Testis (tissue), 2 donors: ENCODE measurements at regions not wholly inside any gene's neighbourhood (a gene's known extent, or its start where the extent isn't known, plus 50 kb on each side); places are given as distances from the start of the nearest gene placed in this dataset.

Experiments
- DNase-seq: peaks from one replicate; pipeline ENCODE4 v3.0.0-alpha.2; 2019
- H3K27ac ChIP-seq, 2 donors: fragments of 200-600 bp; sonication (generic); one replicate each; pipeline ENCODE4 v1.5.1; 2019
- H3K27me3 ChIP-seq: fragments of 200-600 bp; sonication (generic); one replicate; pipeline ENCODE4 v1.5.1; 2019
- H3K36me3 ChIP-seq: fragments of 200-600 bp; sonication (generic); one replicate; pipeline ENCODE4 v1.5.1; 2017; ENCODE audit warnings: low read depth; ENCODE audit errors: missing control alignments
- H3K4me1 ChIP-seq: fragments of 200-600 bp; sonication (generic); one replicate; pipeline ENCODE4 v1.5.1; 2019
- H3K4me3 ChIP-seq, 2 donors: fragments of 200-600 bp; sonication (generic); one replicate each; pipeline ENCODE4 v1.5.1; 2017 to 2019
- H3K9me3 ChIP-seq: fragments of 200-600 bp; sonication (generic); one replicate; pipeline ENCODE4 v1.5.1; 2017
- POLR2A ChIP-seq: fragments of 450-650 bp; IDR thresholded peaks from one replicate; pipeline ENCODE4 v1.6.1; 2017; ENCODE audit warnings: antibody characterized with exemption, mild to moderate bottlenecking, moderate library complexity
- WGBS, 2 donors: methylation state at CpG; one replicate each; pipeline ENCODE4 v1.1.5; 2018; 5-methylcytosine and 5-hydroxymethylcytosine counted together
- intact Hi-C: fragments of 100-400 bp; cut with DNase I; formaldehyde crosslinking; loops from one replicate; pipeline ENCODE4 v1.15.1; 2023; ENCODE audit warnings: low total_unique reads
- TF ChIP-seq, protein P1 (sequence below), 3 experiments: fragments of 450-650 bp in 2 of 3; fragments of 200-600 bp in 1 of 3; sonication (generic) in 1 of 3; IDR thresholded peaks; one replicate each; pipeline ENCODE4 v1.5.1; 2016 to 2019; ENCODE audit warnings: antibody characterized with exemption in 3 of 3, mild to moderate bottlenecking in 2 of 3, moderate library complexity in 1 of 3

DNA sequence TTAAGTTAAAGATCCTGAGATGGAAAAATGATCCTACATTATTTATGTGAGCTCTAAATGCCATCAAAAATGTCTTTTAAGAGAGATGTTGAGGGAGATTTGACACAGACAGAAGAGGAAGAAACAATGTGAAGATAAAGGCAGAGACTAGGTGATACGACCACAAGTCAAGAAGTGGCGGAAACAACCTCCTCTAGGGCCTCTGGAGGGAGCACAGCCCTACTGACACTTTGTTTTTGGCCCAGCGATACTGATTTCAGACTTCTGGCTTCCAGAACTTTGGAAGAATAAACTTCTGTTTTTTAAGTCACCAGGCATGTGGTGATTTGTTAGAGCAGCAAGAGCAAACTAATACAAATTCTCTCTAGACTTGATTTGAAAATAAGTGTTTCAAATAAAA lies 1216.1 kb downstream of the FSTL5 start:
- H3K27ac ChIP-seq: no peak overlapping the region
- DNase-seq: no peak
- no peak for TF ChIP-seq POLR2A
- TF ChIP-seq, protein P1, sequence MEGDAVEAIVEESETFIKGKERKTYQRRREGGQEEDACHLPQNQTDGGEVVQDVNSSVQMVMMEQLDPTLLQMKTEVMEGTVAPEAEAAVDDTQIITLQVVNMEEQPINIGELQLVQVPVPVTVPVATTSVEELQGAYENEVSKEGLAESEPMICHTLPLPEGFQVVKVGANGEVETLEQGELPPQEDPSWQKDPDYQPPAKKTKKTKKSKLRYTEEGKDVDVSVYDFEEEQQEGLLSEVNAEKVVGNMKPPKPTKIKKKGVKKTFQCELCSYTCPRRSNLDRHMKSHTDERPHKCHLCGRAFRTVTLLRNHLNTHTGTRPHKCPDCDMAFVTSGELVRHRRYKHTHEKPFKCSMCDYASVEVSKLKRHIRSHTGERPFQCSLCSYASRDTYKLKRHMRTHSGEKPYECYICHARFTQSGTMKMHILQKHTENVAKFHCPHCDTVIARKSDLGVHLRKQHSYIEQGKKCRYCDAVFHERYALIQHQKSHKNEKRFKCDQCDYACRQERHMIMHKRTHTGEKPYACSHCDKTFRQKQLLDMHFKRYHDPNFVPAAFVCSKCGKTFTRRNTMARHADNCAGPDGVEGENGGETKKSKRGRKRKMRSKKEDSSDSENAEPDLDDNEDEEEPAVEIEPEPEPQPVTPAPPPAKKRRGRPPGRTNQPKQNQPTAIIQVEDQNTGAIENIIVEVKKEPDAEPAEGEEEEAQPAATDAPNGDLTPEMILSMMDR (IDR thresholded peaks at IDR 0.05): no peak
- WGBS, 2 donors: 78 to 83% methylated on average over 3 of the region's 3 CpGs
- intact Hi-C loops: no loop called here
- H3K4me3 ChIP-seq: no peak overlapping the region
- H3K27me3 ChIP-seq: no peaks in the 10 kb centered on the region
- H3K4me1 ChIP-seq: no peaks in the 10 kb centered on the region
- H3K36me3 ChIP-seq: no peaks in the 10 kb centered on the region
- H3K9me3 ChIP-seq: no peaks in the 10 kb centered on the region

DNA sequence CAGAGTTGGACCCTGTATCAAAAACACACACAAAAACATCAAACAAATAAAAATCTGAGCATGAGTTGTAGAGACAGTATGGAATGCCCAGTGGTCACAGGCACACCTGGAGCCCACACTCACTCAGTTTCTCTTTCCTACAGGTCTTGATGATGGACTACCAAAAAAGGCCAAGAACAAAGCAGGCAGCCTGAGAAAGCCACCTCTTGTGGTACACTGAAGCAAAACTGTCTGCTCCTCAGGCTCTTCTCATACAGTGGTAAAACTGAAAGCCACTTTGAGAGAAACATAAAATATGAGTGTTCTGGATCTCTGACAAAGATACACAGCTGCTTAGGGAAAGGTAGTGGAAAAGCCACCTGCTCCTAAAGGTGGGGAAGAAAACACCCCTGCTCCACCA lies 1206.9 kb downstream of the FSTL5 start:
- no peaks in the 10 kb centered on the region for H3K27me3 ChIP-seq
- DNase-seq: no peak
- H3K36me3 ChIP-seq: no peaks in the 10 kb centered on the region
- no peak overlapping the region for H3K4me3 ChIP-seq
- TF ChIP-seq POLR2A: no peak
- TF ChIP-seq, protein P1 (IDR thresholded peaks at IDR 0.05): no peak
- H3K4me1 ChIP-seq: no peaks in the 10 kb centered on the region
- no peak overlapping the region for H3K27ac ChIP-seq
- intact Hi-C loops: no loop called here
- no peaks in the 10 kb centered on the region for H3K9me3 ChIP-seq

DNA sequence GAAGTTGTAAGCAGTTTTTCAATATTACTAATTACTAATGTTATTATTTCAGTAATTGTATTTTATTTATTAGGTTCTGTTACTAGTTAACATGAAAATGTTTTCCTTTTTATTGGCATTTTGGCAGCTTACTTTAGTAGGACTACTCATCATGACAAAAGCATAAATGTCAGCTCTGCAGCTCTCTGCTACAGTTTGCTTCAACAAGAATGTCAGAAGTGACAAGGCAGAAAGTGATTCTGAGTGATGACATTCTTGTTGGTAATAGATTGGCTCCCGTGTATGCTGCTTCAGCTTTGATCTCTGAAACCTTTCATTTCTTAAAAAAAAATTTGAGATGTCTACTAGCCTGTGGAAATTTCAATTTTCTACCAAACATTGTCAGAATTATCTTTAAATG lies 1193.9 kb downstream of the FSTL5 start:
- Histone ChIP-seq H3K4me1 (no peaks in the 10 kb centered on the region), H3K27me3 (no peaks in the 10 kb centered on the region), H3K4me3 (no peak overlapping the region), H3K36me3 (no peaks in the 10 kb centered on the region), H3K9me3 (no peaks in the 10 kb centered on the region), H3K27ac (no peak overlapping the region)
- DNase-seq: no peak
- intact Hi-C loops: no loop called here
- no peak for TF ChIP-seq POLR2A
- TF ChIP-seq, protein P1 (IDR thresholded peaks at IDR 0.05): no peak
- 63 to 69% methylated on average over 1 of the region's 1 CpG for whole genome bisulfite sequencing, 2 donors

DNA sequence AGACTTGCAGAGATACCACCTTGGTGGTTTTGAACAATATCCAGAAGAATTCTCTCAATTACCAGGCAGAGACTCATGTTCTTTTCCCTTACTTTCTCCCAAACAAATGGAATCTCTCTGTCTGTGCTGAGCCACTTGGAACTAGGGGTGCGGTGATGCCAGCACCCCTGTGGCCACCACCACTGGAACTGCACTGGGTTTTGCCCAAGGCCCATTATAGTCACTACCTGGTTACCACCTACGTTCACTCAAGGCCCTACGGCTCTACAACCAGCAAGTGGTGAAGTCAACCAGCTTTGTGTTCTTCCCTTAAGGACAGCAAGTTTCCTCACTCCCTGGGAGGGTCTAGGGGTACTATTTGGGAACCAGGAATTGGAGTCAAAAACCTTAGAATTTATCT lies 1183.7 kb downstream of the FSTL5 start:
- intact Hi-C loops: no loop called here
- no peak for DNase-seq
- H3K27me3 ChIP-seq: no peaks in the 10 kb centered on the region
- no peaks in the 10 kb centered on the region for H3K4me1 ChIP-seq
- H3K9me3 ChIP-seq: no peaks in the 10 kb centered on the region
- no peak overlapping the region for H3K4me3 ChIP-seq
- H3K27ac ChIP-seq: no peak overlapping the region
- no peak for TF ChIP-seq POLR2A
- TF ChIP-seq, protein P1 (IDR thresholded peaks at IDR 0.05): no peak
- no peaks in the 10 kb centered on the region for H3K36me3 ChIP-seq
- 91 to 97% methylated on average over 3 of the region's 3 CpGs for WGBS, 2 donors

DNA sequence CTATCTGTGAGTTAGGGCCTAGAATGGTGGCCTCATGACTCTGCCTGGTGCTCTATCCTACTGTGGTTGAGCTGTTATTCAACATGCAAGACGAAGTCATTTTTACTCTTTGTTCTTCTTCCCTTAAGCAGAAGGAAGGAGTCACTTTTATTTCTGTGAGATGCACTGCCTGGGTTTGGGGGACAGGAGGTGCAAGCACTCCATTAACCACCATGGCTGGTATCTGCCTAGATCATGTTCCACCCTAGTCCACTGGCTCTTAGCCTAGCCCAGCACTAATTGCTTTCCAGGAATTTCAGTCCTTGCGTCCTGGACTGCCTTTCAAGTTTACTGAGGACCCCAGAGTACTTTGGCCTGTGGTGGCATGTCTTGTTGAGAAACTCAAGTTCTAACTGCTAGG lies 1182.7 kb downstream of the FSTL5 start:
- Histone ChIP-seq H3K36me3 (no peaks in the 10 kb centered on the region), H3K27ac (no peak overlapping the region), H3K9me3 (no peaks in the 10 kb centered on the region), H3K27me3 (no peaks in the 10 kb centered on the region), H3K4me1 (no peaks in the 10 kb centered on the region), H3K4me3 (no peak overlapping the region)
- no peak for TF ChIP-seq POLR2A
- TF ChIP-seq, protein P1 (IDR thresholded peaks at IDR 0.05): no peak
- intact Hi-C loops: no loop called here
- WGBS, 2 donors: 90 to 94% methylated on average over 2 of the region's 2 CpGs
- DNase-seq: no peak
